H9 (cell line): ENCODE measurements at regions not wholly inside any gene's neighbourhood (a gene's known extent, or its start where the extent isn't known, plus 50 kb on each side); places are given as distances from the start of the nearest gene placed in this dataset.

Source experiments
- DNase-seq: peaks from one replicate; pipeline ENCODE4 v3.0.0-alpha.2; 2017
- H2AFZ ChIP-seq: one replicate; pipeline ENCODE4 v1.6.1; 2013; ENCODE audit warnings: mild to moderate bottlenecking, low read length, control low read depth, moderate library complexity
- H2AK5ac ChIP-seq: 2 replicates; pipeline ENCODE4 v1.6.1; 2013; ENCODE audit warnings: low read length, control low read depth, mixed read lengths; ENCODE audit not compliant: insufficient read length
- H2BK120ac ChIP-seq: one replicate; pipeline ENCODE4 v1.6.1; 2013; ENCODE audit warnings: low read depth, mild to moderate bottlenecking, low read length, control low read depth, inconsistent platforms; ENCODE audit not compliant: poor library complexity, severe bottlenecking
- H2BK12ac ChIP-seq: 2 replicates; pipeline ENCODE4 v1.6.1; 2013; ENCODE audit warnings: low read length, control low read depth, mixed read lengths, low read depth; ENCODE audit not compliant: insufficient read length
- H2BK15ac ChIP-seq: 2 replicates; pipeline ENCODE4 v1.6.1; 2013; ENCODE audit warnings: low read depth, low read length, control low read depth
- H2BK20ac ChIP-seq: one replicate; pipeline ENCODE4 v1.6.1; 2013; ENCODE audit warnings: low read depth, mild to moderate bottlenecking, low read length, control low read depth, inconsistent platforms; ENCODE audit not compliant: poor library complexity, severe bottlenecking
- H2BK5ac ChIP-seq: 2 replicates; pipeline ENCODE4 v1.6.1; 2013; ENCODE audit warnings: low read length, control low read depth, mixed read lengths; ENCODE audit not compliant: insufficient read length
- H3K14ac ChIP-seq: 2 replicates; pipeline ENCODE4 v1.6.1; 2013; ENCODE audit warnings: low read length, control low read depth; ENCODE audit not compliant: insufficient read depth
- H3K18ac ChIP-seq: 2 replicates; pipeline ENCODE4 v1.6.1; 2013; ENCODE audit warnings: low read depth, mild to moderate bottlenecking, mixed read lengths, low read length, control low read depth; ENCODE audit not compliant: insufficient read length
- H3K23ac ChIP-seq: 2 replicates; pipeline ENCODE4 v1.6.1; 2013; ENCODE audit warnings: low read length, control low read depth, mixed read lengths, low read depth; ENCODE audit not compliant: insufficient read length
- H3K23me2 ChIP-seq: 2 replicates; pipeline ENCODE4 v1.6.1; 2013; ENCODE audit warnings: low read depth, mild to moderate bottlenecking, mixed read lengths, low read length, control low read depth; ENCODE audit not compliant: insufficient read length, poor library complexity, severe bottlenecking
- H3K27ac ChIP-seq: 2 replicates; pipeline ENCODE4 v1.5.1; 2013; ENCODE audit warnings: low read length, control low read depth, mixed read lengths, low read depth; ENCODE audit not compliant: insufficient read length
- H3K27me3 ChIP-seq: 2 replicates; pipeline ENCODE4 v1.6.1; 2013; ENCODE audit warnings: low read length, control low read depth, inconsistent platforms; ENCODE audit not compliant: insufficient read depth
- H3K4ac ChIP-seq: 2 replicates; pipeline ENCODE4 v1.6.1; 2013; ENCODE audit warnings: low read depth, mild to moderate bottlenecking, control low read depth, inconsistent platforms, low read length, moderate library complexity
- H3K4me1 ChIP-seq: 2 replicates; pipeline ENCODE4 v1.6.1; 2013; ENCODE audit warnings: low read length, control low read depth, inconsistent platforms; ENCODE audit not compliant: insufficient read depth
- H3K4me2 ChIP-seq: 2 replicates; pipeline ENCODE4 v1.6.1; 2013; ENCODE audit warnings: low read length, control low read depth, mixed read lengths; ENCODE audit not compliant: insufficient read length, insufficient read depth
- H3K56ac ChIP-seq: 2 replicates; pipeline ENCODE4 v1.6.1; 2013; ENCODE audit warnings: low read depth, mild to moderate bottlenecking, mixed read lengths, low read length, control low read depth; ENCODE audit not compliant: insufficient read length
- H3K79me1 ChIP-seq: 2 replicates; pipeline ENCODE4 v1.6.1; 2013; ENCODE audit warnings: low read depth, mild to moderate bottlenecking, moderate library complexity, low read length, control low read depth, inconsistent platforms; ENCODE audit not compliant: insufficient read depth, poor library complexity, severe bottlenecking
- H3K79me2 ChIP-seq: 2 replicates; pipeline ENCODE4 v1.6.1; 2013; ENCODE audit warnings: low read length, control low read depth, inconsistent platforms; ENCODE audit not compliant: insufficient read depth
- H3K9ac ChIP-seq: 2 replicates; pipeline ENCODE4 v1.6.1; 2013; ENCODE audit warnings: low read length, control low read depth, mixed read lengths; ENCODE audit not compliant: insufficient read length; ENCODE audit errors: extremely low read depth
- H3K9me3 ChIP-seq: one replicate; pipeline ENCODE4 v1.6.1; 2013; ENCODE audit warnings: low read depth, low read length, inconsistent platforms; ENCODE audit not compliant: control insufficient read depth
- H3T11ph ChIP-seq: one replicate; pipeline ENCODE4 v1.6.1; 2013; ENCODE audit warnings: mild to moderate bottlenecking, low read length, control low read depth, inconsistent platforms
- H4K20me1 ChIP-seq: one replicate; pipeline ENCODE4 v1.6.1; 2013; ENCODE audit not compliant: control insufficient read depth, insufficient read length, insufficient read depth
- H4K5ac ChIP-seq: 2 replicates; pipeline ENCODE4 v1.6.1; 2013; ENCODE audit warnings: low read depth, mild to moderate bottlenecking, mixed read lengths, low read length, control low read depth; ENCODE audit not compliant: insufficient read length
- H4K8ac ChIP-seq: replicated peaks from 2 replicates; pipeline ENCODE4 v1.6.1; 2013; ENCODE audit warnings: low read length, control low read depth, mixed read lengths, low read depth; ENCODE audit not compliant: insufficient read length
- H4K91ac ChIP-seq: 2 replicates; pipeline ENCODE4 v1.6.1; 2013; ENCODE audit warnings: low read depth, mild to moderate bottlenecking, moderate library complexity, mixed read lengths, low read length, control low read depth; ENCODE audit not compliant: insufficient read length
- H3K27ac Mint-ChIP-seq, 3 experiments: 2 replicates in 2 of 3; 3 replicates in 1 of 3; pipeline ENCODE4 v1.8.0; 2020 to 2021; ENCODE audit warnings: mixed read lengths in 3 of 3, mild to moderate bottlenecking in 1 of 3, moderate library complexity in 1 of 3
- H3K27me3 Mint-ChIP-seq: 2 replicates; pipeline ENCODE4 v1.8.0; 2021; ENCODE audit warnings: low read depth, mild to moderate bottlenecking, moderate library complexity, mixed read lengths
- H3K36me3 Mint-ChIP-seq, 3 experiments: 2 replicates in 2 of 3; 3 replicates in 1 of 3; pipeline ENCODE4 v1.8.0; 2020 to 2021; ENCODE audit warnings: low read depth in 3 of 3, mixed read lengths in 3 of 3; ENCODE audit not compliant: insufficient read depth in 1 of 3
- H3K4me1 Mint-ChIP-seq, 2 experiments: 2 replicates each; pipeline ENCODE4 v1.8.0; 2020; ENCODE audit warnings: mixed read lengths in 2 of 2
- H3K4me3 Mint-ChIP-seq, 2 experiments: 2 replicates in 1 of 2; 3 replicates in 1 of 2; pipeline ENCODE4 v1.8.0; 2020 to 2021; ENCODE audit warnings: mild to moderate bottlenecking in 2 of 2, mixed read lengths in 2 of 2, moderate library complexity in 1 of 2
- H3K9me3 Mint-ChIP-seq, 2 experiments: 2 replicates in 1 of 2; 3 replicates in 1 of 2; pipeline ENCODE4 v1.8.0; 2020; ENCODE audit warnings: mild to moderate bottlenecking in 2 of 2, mixed read lengths in 2 of 2, moderate library complexity in 1 of 2
- WGBS: extraction: QIAGEN DNeasy Blood & Tissue Kit; methylation state at CpG from one replicate; pipeline ENCODE4 v1.1.7; 2013; ENCODE audit warnings: missing lambda C conversion rate, low lambda C conversion rate, mixed read lengths; ENCODE audit not compliant: insufficient read length; ENCODE audit errors: extremely low coverage; 5-methylcytosine and 5-hydroxymethylcytosine counted together
- TF ChIP-seq, protein P1 (sequence below): fragments of 200-600 bp; sonication (generic); conservative IDR thresholded peaks from 3 replicates; pipeline ENCODE4 v1.8.0; 2021; ENCODE audit warnings: antibody characterized with exemption, mild to moderate bottlenecking

DNA sequence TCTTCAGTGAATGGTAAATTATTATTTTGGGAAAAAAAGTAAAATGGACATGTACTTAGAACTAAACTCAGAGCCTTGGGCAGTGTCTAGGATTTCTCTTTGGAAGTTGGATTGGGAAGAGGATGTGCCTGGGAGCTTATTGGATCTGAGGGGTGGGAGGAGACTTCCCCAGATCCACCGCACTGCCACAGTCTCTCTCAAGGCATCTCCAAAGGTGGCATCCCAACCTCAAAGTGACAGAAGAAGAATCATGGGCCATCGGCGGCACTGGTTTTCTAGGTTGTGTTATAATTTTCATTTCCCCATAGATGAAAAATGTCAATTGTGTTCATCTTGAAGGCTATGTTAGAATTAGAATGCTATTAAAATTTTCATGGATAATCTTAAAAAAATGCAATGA is 66.8 kb upstream of the CD93 start:
- H3K9me3 ChIP-seq, result no peaks in the 10 kb centered on the region
- H4K8ac ChIP-seq, result no peak overlapping the region
- H3K4me2 ChIP-seq, result no peak overlapping the region
- no peak overlapping the region for H2AFZ ChIP-seq
- no peaks in the 10 kb centered on the region for H3K27me3 ChIP-seq
- no peak overlapping the region for H3K4me3 Mint-ChIP-seq
- H4K20me1 ChIP-seq, result no peaks in the 10 kb centered on the region
- H2AK5ac ChIP-seq, result no peak overlapping the region
- H3K36me3 Mint-ChIP-seq, result no peaks in the 10 kb centered on the region; a peak in 1 of 7 replicates
- no peak overlapping the region for H3K4ac ChIP-seq
- H3T11ph ChIP-seq, result no peak overlapping the region
- no peak overlapping the region for H2BK120ac ChIP-seq
- no peak overlapping the region for H4K5ac ChIP-seq
- TF ChIP-seq, protein P1, sequence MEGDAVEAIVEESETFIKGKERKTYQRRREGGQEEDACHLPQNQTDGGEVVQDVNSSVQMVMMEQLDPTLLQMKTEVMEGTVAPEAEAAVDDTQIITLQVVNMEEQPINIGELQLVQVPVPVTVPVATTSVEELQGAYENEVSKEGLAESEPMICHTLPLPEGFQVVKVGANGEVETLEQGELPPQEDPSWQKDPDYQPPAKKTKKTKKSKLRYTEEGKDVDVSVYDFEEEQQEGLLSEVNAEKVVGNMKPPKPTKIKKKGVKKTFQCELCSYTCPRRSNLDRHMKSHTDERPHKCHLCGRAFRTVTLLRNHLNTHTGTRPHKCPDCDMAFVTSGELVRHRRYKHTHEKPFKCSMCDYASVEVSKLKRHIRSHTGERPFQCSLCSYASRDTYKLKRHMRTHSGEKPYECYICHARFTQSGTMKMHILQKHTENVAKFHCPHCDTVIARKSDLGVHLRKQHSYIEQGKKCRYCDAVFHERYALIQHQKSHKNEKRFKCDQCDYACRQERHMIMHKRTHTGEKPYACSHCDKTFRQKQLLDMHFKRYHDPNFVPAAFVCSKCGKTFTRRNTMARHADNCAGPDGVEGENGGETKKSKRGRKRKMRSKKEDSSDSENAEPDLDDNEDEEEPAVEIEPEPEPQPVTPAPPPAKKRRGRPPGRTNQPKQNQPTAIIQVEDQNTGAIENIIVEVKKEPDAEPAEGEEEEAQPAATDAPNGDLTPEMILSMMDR, result no peak
- H3K56ac ChIP-seq, result no peak overlapping the region
- H3K14ac ChIP-seq, result no peak overlapping the region
- peak; percentile 4 for DNase-seq
- H3K79me2 ChIP-seq, result no peaks in the 10 kb centered on the region
- H3K27ac ChIP-seq, result no peak overlapping the region
- no peak overlapping the region for H3K18ac ChIP-seq
- H3K27ac Mint-ChIP-seq, result no peak overlapping the region
- no peaks in the 10 kb centered on the region for H3K9me3 Mint-ChIP-seq
- WGBS, result no CpG with 5 or more reads among the region's 3 CpGs
- no peaks in the 10 kb centered on the region for H3K23me2 ChIP-seq
- H2BK5ac ChIP-seq, result no peak overlapping the region
- H3K23ac ChIP-seq, result no peak overlapping the region
- no peak overlapping the region for H2BK20ac ChIP-seq
- no peak overlapping the region for H2BK15ac ChIP-seq
- no peaks in the 10 kb centered on the region for H3K4me1 ChIP-seq
- no peak overlapping the region for H2BK12ac ChIP-seq
- H3K79me1 ChIP-seq, result no peaks in the 10 kb centered on the region
- no peak overlapping the region for H4K91ac ChIP-seq
- peaks cover 29 to 30% of the 10 kb centered on the region in 2 experiments for H3K4me1 Mint-ChIP-seq
- H3K27me3 Mint-ChIP-seq, result no peaks in the 10 kb centered on the region; the same call in 1 of the 2 replicates
- H3K9ac ChIP-seq, result no peak overlapping the region
